H9 (cell line): ENCODE measurements at regions not wholly inside any gene's neighbourhood (a gene's known extent, or its start where the extent isn't known, plus 50 kb on each side); places are given as distances from the start of the nearest gene placed in this dataset.

ENCODE experiments used
- DNase-seq: peaks from one replicate; pipeline ENCODE4 v3.0.0-alpha.2; 2017
- H2AFZ ChIP-seq: one replicate; pipeline ENCODE4 v1.6.1; 2013; ENCODE audit warnings: mild to moderate bottlenecking, low read length, control low read depth, moderate library complexity
- H2AK5ac ChIP-seq: 2 replicates; pipeline ENCODE4 v1.6.1; 2013; ENCODE audit warnings: low read length, control low read depth, mixed read lengths; ENCODE audit not compliant: insufficient read length
- H2BK120ac ChIP-seq: one replicate; pipeline ENCODE4 v1.6.1; 2013; ENCODE audit warnings: low read depth, mild to moderate bottlenecking, low read length, control low read depth, inconsistent platforms; ENCODE audit not compliant: poor library complexity, severe bottlenecking
- H2BK12ac ChIP-seq: 2 replicates; pipeline ENCODE4 v1.6.1; 2013; ENCODE audit warnings: low read length, control low read depth, mixed read lengths, low read depth; ENCODE audit not compliant: insufficient read length
- H2BK15ac ChIP-seq: 2 replicates; pipeline ENCODE4 v1.6.1; 2013; ENCODE audit warnings: low read depth, low read length, control low read depth
- H2BK20ac ChIP-seq: one replicate; pipeline ENCODE4 v1.6.1; 2013; ENCODE audit warnings: low read depth, mild to moderate bottlenecking, low read length, control low read depth, inconsistent platforms; ENCODE audit not compliant: poor library complexity, severe bottlenecking
- H2BK5ac ChIP-seq: 2 replicates; pipeline ENCODE4 v1.6.1; 2013; ENCODE audit warnings: low read length, control low read depth, mixed read lengths; ENCODE audit not compliant: insufficient read length
- H3K14ac ChIP-seq: 2 replicates; pipeline ENCODE4 v1.6.1; 2013; ENCODE audit warnings: low read length, control low read depth; ENCODE audit not compliant: insufficient read depth
- H3K18ac ChIP-seq: 2 replicates; pipeline ENCODE4 v1.6.1; 2013; ENCODE audit warnings: low read depth, mild to moderate bottlenecking, mixed read lengths, low read length, control low read depth; ENCODE audit not compliant: insufficient read length
- H3K23ac ChIP-seq: 2 replicates; pipeline ENCODE4 v1.6.1; 2013; ENCODE audit warnings: low read length, control low read depth, mixed read lengths, low read depth; ENCODE audit not compliant: insufficient read length
- H3K23me2 ChIP-seq: 2 replicates; pipeline ENCODE4 v1.6.1; 2013; ENCODE audit warnings: low read depth, mild to moderate bottlenecking, mixed read lengths, low read length, control low read depth; ENCODE audit not compliant: insufficient read length, poor library complexity, severe bottlenecking
- H3K27ac ChIP-seq: 2 replicates; pipeline ENCODE4 v1.5.1; 2013; ENCODE audit warnings: low read length, control low read depth, mixed read lengths, low read depth; ENCODE audit not compliant: insufficient read length
- H3K27me3 ChIP-seq: 2 replicates; pipeline ENCODE4 v1.6.1; 2013; ENCODE audit warnings: low read length, control low read depth, inconsistent platforms; ENCODE audit not compliant: insufficient read depth
- H3K4ac ChIP-seq: 2 replicates; pipeline ENCODE4 v1.6.1; 2013; ENCODE audit warnings: low read depth, mild to moderate bottlenecking, control low read depth, inconsistent platforms, low read length, moderate library complexity
- H3K4me1 ChIP-seq: 2 replicates; pipeline ENCODE4 v1.6.1; 2013; ENCODE audit warnings: low read length, control low read depth, inconsistent platforms; ENCODE audit not compliant: insufficient read depth
- H3K4me2 ChIP-seq: 2 replicates; pipeline ENCODE4 v1.6.1; 2013; ENCODE audit warnings: low read length, control low read depth, mixed read lengths; ENCODE audit not compliant: insufficient read length, insufficient read depth
- H3K56ac ChIP-seq: 2 replicates; pipeline ENCODE4 v1.6.1; 2013; ENCODE audit warnings: low read depth, mild to moderate bottlenecking, mixed read lengths, low read length, control low read depth; ENCODE audit not compliant: insufficient read length
- H3K79me1 ChIP-seq: 2 replicates; pipeline ENCODE4 v1.6.1; 2013; ENCODE audit warnings: low read depth, mild to moderate bottlenecking, moderate library complexity, low read length, control low read depth, inconsistent platforms; ENCODE audit not compliant: insufficient read depth, poor library complexity, severe bottlenecking
- H3K79me2 ChIP-seq: 2 replicates; pipeline ENCODE4 v1.6.1; 2013; ENCODE audit warnings: low read length, control low read depth, inconsistent platforms; ENCODE audit not compliant: insufficient read depth
- H3K9ac ChIP-seq: 2 replicates; pipeline ENCODE4 v1.6.1; 2013; ENCODE audit warnings: low read length, control low read depth, mixed read lengths; ENCODE audit not compliant: insufficient read length; ENCODE audit errors: extremely low read depth
- H3K9me3 ChIP-seq: one replicate; pipeline ENCODE4 v1.6.1; 2013; ENCODE audit warnings: low read depth, low read length, inconsistent platforms; ENCODE audit not compliant: control insufficient read depth
- H3T11ph ChIP-seq: one replicate; pipeline ENCODE4 v1.6.1; 2013; ENCODE audit warnings: mild to moderate bottlenecking, low read length, control low read depth, inconsistent platforms
- H4K20me1 ChIP-seq: one replicate; pipeline ENCODE4 v1.6.1; 2013; ENCODE audit not compliant: control insufficient read depth, insufficient read length, insufficient read depth
- H4K5ac ChIP-seq: 2 replicates; pipeline ENCODE4 v1.6.1; 2013; ENCODE audit warnings: low read depth, mild to moderate bottlenecking, mixed read lengths, low read length, control low read depth; ENCODE audit not compliant: insufficient read length
- H4K8ac ChIP-seq: replicated peaks from 2 replicates; pipeline ENCODE4 v1.6.1; 2013; ENCODE audit warnings: low read length, control low read depth, mixed read lengths, low read depth; ENCODE audit not compliant: insufficient read length
- H4K91ac ChIP-seq: 2 replicates; pipeline ENCODE4 v1.6.1; 2013; ENCODE audit warnings: low read depth, mild to moderate bottlenecking, moderate library complexity, mixed read lengths, low read length, control low read depth; ENCODE audit not compliant: insufficient read length
- H3K27ac Mint-ChIP-seq, 3 experiments: 2 replicates in 2 of 3; 3 replicates in 1 of 3; pipeline ENCODE4 v1.8.0; 2020 to 2021; ENCODE audit warnings: mixed read lengths in 3 of 3, mild to moderate bottlenecking in 1 of 3, moderate library complexity in 1 of 3
- H3K27me3 Mint-ChIP-seq: 2 replicates; pipeline ENCODE4 v1.8.0; 2021; ENCODE audit warnings: low read depth, mild to moderate bottlenecking, moderate library complexity, mixed read lengths
- H3K36me3 Mint-ChIP-seq, 3 experiments: 2 replicates in 2 of 3; 3 replicates in 1 of 3; pipeline ENCODE4 v1.8.0; 2020 to 2021; ENCODE audit warnings: low read depth in 3 of 3, mixed read lengths in 3 of 3; ENCODE audit not compliant: insufficient read depth in 1 of 3
- H3K4me1 Mint-ChIP-seq, 2 experiments: 2 replicates each; pipeline ENCODE4 v1.8.0; 2020; ENCODE audit warnings: mixed read lengths in 2 of 2
- H3K4me3 Mint-ChIP-seq, 2 experiments: 2 replicates in 1 of 2; 3 replicates in 1 of 2; pipeline ENCODE4 v1.8.0; 2020 to 2021; ENCODE audit warnings: mild to moderate bottlenecking in 2 of 2, mixed read lengths in 2 of 2, moderate library complexity in 1 of 2
- H3K9me3 Mint-ChIP-seq, 2 experiments: 2 replicates in 1 of 2; 3 replicates in 1 of 2; pipeline ENCODE4 v1.8.0; 2020; ENCODE audit warnings: mild to moderate bottlenecking in 2 of 2, mixed read lengths in 2 of 2, moderate library complexity in 1 of 2
- CTCF ChIP-seq: fragments of 200-600 bp; sonication (generic); conservative IDR thresholded peaks from 3 replicates; pipeline ENCODE4 v1.8.0; 2021; ENCODE audit warnings: antibody characterized with exemption, mild to moderate bottlenecking
- WGBS: extraction: QIAGEN DNeasy Blood & Tissue Kit; methylation state at CpG from one replicate; pipeline ENCODE4 v1.1.7; 2013; ENCODE audit warnings: missing lambda C conversion rate, low lambda C conversion rate, mixed read lengths; ENCODE audit not compliant: insufficient read length; ENCODE audit errors: extremely low coverage; 5-methylcytosine and 5-hydroxymethylcytosine counted together

GRCh38 chr4:114040319-114041116 is 61.1 kb upstream of the ARSJ start:
- Histone ChIP-seq H2BK120ac (no peak overlapping the region), H3K4me1 (no peaks in the 10 kb centered on the region), H3K27ac (no peak overlapping the region), H3K23me2 (no peaks in the 10 kb centered on the region), H2BK20ac (no peak overlapping the region), H3K14ac (no peak overlapping the region), H2AK5ac (no peak overlapping the region), H3K79me2 (no peaks in the 10 kb centered on the region), H3K18ac (no peak overlapping the region), H4K91ac (no peak overlapping the region), H3K27me3 (no peaks in the 10 kb centered on the region), H3K4me2 (no peak overlapping the region), H4K5ac (no peak overlapping the region), H2BK15ac (no peak overlapping the region), H3K9me3 (no peaks in the 10 kb centered on the region), H4K8ac (no peak overlapping the region), H3K79me1 (no peaks in the 10 kb centered on the region), H2BK12ac (no peak overlapping the region), H2AFZ (no peak overlapping the region), H3K56ac (no peak overlapping the region), H4K20me1 (no peaks in the 10 kb centered on the region), H2BK5ac (no peak overlapping the region), H3K9ac (no peak overlapping the region), H3T11ph (no peak overlapping the region), H3K4ac (no peak overlapping the region), H3K23ac (no peak overlapping the region)
- no peak for TF ChIP-seq CTCF
- Mint-ChIP-seq H3K27me3 (no peaks in the 10 kb centered on the region), H3K9me3 (no peaks in the 10 kb centered on the region), H3K27ac (no peak overlapping the region), H3K4me1 (no peaks in the 10 kb centered on the region), H3K4me3 (no peak overlapping the region), H3K36me3 (no peaks in the 10 kb centered on the region)
- no peak for DNase-seq
- no CpG with 5 or more reads among the region's 3 CpGs for WGBS
